KMS-11 (cell line): ENCODE measurements at regions not wholly inside any gene's neighbourhood (a gene's known extent, or its start where the extent isn't known, plus 50 kb on each side); places are given as distances from the start of the nearest gene placed in this dataset.

Source experiments
- H2AFZ ChIP-seq: fragments of 200-600 bp; sonication (generic); 2 replicates; pipeline ENCODE4 v1.6.1; 2016; ENCODE audit warnings: antibody characterized with exemption, mixed run types, low read depth
- H3K27ac ChIP-seq: fragments of 200-600 bp; sonication (generic); 2 replicates; pipeline ENCODE4 v1.6.1; 2016; ENCODE audit warnings: mild to moderate bottlenecking, mixed run types
- H3K27me3 ChIP-seq: fragments of 200-600 bp; sonication (generic); 2 replicates; pipeline ENCODE4 v1.6.1; 2017; ENCODE audit warnings: mild to moderate bottlenecking, low read depth, mixed run types, moderate library complexity; ENCODE audit not compliant: insufficient read depth
- H3K36me3 ChIP-seq: fragments of 200-600 bp; sonication (generic); 2 replicates; pipeline ENCODE4 v1.6.1; 2017; ENCODE audit warnings: mild to moderate bottlenecking, mixed run types; ENCODE audit not compliant: insufficient read depth
- H3K4me1 ChIP-seq: fragments of 200-600 bp; sonication (generic); 2 replicates; pipeline ENCODE4 v1.6.1; 2016; ENCODE audit warnings: mild to moderate bottlenecking, low read depth, mixed run types; ENCODE audit not compliant: poor library complexity, severe bottlenecking
- H3K4me2 ChIP-seq: fragments of 200-600 bp; sonication (generic); 2 replicates; pipeline ENCODE4 v1.7.0; 2016; ENCODE audit warnings: mild to moderate bottlenecking, mixed run types
- H3K4me3 ChIP-seq: fragments of 200-600 bp; sonication (generic); IDR thresholded peaks from 2 replicates; pipeline ENCODE4 v1.6.1; 2017; ENCODE audit warnings: low read depth, low read length, mixed read lengths; ENCODE audit not compliant: insufficient read depth
- H3K79me2 ChIP-seq: fragments of 200-600 bp; sonication (generic); 2 replicates; pipeline ENCODE4 v1.6.1; 2016; ENCODE audit warnings: low read depth, mixed run types; ENCODE audit not compliant: insufficient read depth
- H3K9ac ChIP-seq: fragments of 200-600 bp; sonication (generic); 2 replicates; pipeline ENCODE4 v1.6.1; 2016; ENCODE audit warnings: mild to moderate bottlenecking, mixed run types
- H4K20me1 ChIP-seq: fragments of 200-600 bp; sonication (generic); 2 replicates; pipeline ENCODE4 v1.6.1; 2016; ENCODE audit warnings: mild to moderate bottlenecking, mixed run types; ENCODE audit not compliant: insufficient read depth
- TF ChIP-seq, protein P1 (sequence below): fragments of 200-600 bp; sonication (generic); conservative IDR thresholded peaks from 2 replicates; pipeline ENCODE4 v1.6.1; 2017; ENCODE audit warnings: low read depth, mild to moderate bottlenecking, antibody characterized with exemption, low read length, moderate library complexity, mixed read lengths

DNA sequence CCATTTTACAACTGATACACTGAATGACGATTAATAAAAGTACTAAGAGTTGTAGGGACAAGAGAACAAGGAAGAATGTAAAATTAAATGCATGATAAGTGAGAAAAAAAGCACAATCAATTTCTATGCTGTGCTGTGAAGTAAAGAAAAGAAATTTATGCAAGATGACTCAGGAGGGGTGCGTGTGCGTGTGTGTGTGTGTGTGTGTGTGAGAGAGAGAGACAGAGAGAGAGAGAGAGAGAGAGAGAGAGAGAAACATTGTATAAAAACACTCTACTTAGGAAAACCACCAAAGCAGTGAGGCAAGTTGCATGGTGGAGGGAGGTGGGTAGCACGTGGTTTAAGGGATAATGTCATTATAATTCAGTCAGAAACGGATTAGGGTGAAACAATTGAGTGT, 580.8 kb upstream of the ALCAM start:
- Histone ChIP-seq H3K4me1 (no peaks in the 10 kb centered on the region), H3K4me2 (no peak overlapping the region), H3K36me3 (no peaks in the 10 kb centered on the region), H3K4me3 (no peak overlapping the region), H3K27me3 (no peaks in the 10 kb centered on the region), H2AFZ (no peak overlapping the region), H3K27ac (no peak overlapping the region), H4K20me1 (no peaks in the 10 kb centered on the region), H3K9ac (no peak overlapping the region), H3K79me2 (no peaks in the 10 kb centered on the region)
- TF ChIP-seq, protein P1, sequence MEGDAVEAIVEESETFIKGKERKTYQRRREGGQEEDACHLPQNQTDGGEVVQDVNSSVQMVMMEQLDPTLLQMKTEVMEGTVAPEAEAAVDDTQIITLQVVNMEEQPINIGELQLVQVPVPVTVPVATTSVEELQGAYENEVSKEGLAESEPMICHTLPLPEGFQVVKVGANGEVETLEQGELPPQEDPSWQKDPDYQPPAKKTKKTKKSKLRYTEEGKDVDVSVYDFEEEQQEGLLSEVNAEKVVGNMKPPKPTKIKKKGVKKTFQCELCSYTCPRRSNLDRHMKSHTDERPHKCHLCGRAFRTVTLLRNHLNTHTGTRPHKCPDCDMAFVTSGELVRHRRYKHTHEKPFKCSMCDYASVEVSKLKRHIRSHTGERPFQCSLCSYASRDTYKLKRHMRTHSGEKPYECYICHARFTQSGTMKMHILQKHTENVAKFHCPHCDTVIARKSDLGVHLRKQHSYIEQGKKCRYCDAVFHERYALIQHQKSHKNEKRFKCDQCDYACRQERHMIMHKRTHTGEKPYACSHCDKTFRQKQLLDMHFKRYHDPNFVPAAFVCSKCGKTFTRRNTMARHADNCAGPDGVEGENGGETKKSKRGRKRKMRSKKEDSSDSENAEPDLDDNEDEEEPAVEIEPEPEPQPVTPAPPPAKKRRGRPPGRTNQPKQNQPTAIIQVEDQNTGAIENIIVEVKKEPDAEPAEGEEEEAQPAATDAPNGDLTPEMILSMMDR = no peak

DNA sequence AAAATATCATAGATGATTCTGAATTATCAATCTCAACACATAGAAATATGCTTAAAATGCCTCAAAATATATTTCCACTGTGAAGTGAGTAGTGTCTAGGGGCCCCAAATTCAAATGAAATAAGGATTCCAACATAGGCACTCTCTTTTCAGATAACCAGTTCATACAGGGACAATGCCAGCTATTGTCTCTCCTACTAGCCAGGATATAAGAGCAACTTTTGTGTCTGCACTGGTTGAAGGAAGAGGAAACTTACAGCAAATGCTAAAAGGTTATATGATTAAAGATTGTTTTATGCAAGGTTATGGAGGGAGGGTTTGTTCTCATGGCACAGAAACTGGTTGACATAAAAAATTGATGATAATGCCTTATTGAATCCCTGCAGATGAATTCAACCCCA, 579.4 kb upstream of the ALCAM start:
- Histone ChIP-seq H3K27me3 (no peaks in the 10 kb centered on the region), H4K20me1 (no peaks in the 10 kb centered on the region)
- TF ChIP-seq, protein P1 = no peak

DNA sequence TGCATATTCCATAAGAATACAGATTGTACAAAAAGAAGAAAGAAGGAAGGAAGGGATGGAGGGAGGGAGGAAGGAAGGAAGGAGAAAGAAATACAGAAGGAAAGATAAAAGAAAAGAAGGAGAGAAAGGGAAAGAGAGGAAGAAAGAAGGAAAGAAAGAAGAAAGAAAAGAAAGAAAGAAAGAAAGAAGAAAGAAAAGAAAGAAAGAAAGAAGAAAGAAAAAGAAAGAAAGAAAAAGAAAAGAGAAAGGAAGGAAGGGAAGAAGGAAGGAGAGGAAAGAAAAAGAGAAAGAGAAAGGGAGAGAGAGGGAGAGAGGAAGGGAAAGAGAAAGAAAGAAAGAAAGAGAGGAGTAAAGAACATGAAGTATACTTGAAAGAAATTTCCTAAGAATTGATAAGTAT, 577.9 kb upstream of the ALCAM start:
- TF ChIP-seq, protein P1 = no peak
- H3K4me3 ChIP-seq = no peak overlapping the region
- H3K79me2 ChIP-seq = no peaks in the 10 kb centered on the region
- H3K36me3 ChIP-seq = no peaks in the 10 kb centered on the region
- no peaks in the 10 kb centered on the region for H4K20me1 ChIP-seq
- no peak overlapping the region for H3K9ac ChIP-seq
- no peak overlapping the region for H3K4me2 ChIP-seq
- H3K4me1 ChIP-seq = no peaks in the 10 kb centered on the region
- H3K27me3 ChIP-seq = no peaks in the 10 kb centered on the region
- H3K27ac ChIP-seq = no peak overlapping the region
- no peak overlapping the region for H2AFZ ChIP-seq

More for the DNA sequence above, 579.4 kb upstream of the ALCAM start:
- Histone ChIP-seq H2AFZ (no peak overlapping the region), H3K9ac (no peak overlapping the region), H3K4me2 (no peak overlapping the region), H3K79me2 (no peaks in the 10 kb centered on the region), H3K36me3 (no peaks in the 10 kb centered on the region), H3K4me3 (no peak overlapping the region), H3K4me1 (no peaks in the 10 kb centered on the region), H3K27ac (no peak overlapping the region)

DNA sequence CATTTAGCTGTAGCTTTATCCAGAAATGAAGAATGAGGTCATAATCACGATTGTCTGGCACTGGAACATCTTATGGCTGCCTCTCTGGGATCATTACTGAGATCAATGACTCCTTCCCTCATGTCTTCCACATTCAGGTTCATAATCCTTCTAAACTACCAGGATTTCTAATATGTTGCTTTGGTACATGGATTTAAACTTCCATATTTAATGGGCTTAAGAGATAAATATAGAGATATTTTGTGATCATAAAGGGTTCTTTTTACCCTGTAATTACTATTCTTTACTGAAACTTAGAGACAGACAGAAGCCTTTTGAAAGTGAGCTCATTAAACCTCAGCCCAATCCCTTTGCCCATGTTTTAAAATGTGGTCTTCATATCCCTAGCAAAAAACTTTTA, 575.4 kb upstream of the ALCAM start:
- Histone ChIP-seq H3K27me3 (no peaks in the 10 kb centered on the region), H3K27ac (no peak overlapping the region), H3K4me2 (no peak overlapping the region), H3K9ac (no peak overlapping the region), H4K20me1 (no peaks in the 10 kb centered on the region), H2AFZ (no peak overlapping the region), H3K79me2 (no peaks in the 10 kb centered on the region), H3K4me3 (no peak overlapping the region), H3K4me1 (no peaks in the 10 kb centered on the region), H3K36me3 (no peaks in the 10 kb centered on the region)
- TF ChIP-seq, protein P1 = no peak
